GM12872 (cell line): ENCODE measurements at regions not wholly inside any gene's neighbourhood (a gene's known extent, or its start where the extent isn't known, plus 50 kb on each side); places are given as distances from the start of the nearest gene placed in this dataset.

Experiments
- CTCF ChIP-seq: IDR thresholded peaks from 3 replicates; pipeline ENCODE4 v1.5.1; 2011; ENCODE audit warnings: low read depth, mild to moderate bottlenecking, low read length, moderate library complexity; ENCODE audit not compliant: insufficient read depth

GRCh38 chr9:26677965-26678706, 214.5 kb downstream of the CAAP1 start:
- TF ChIP-seq CTCF = no peak

GRCh38 chr9:26675035-26675434, 217.6 kb downstream of the CAAP1 start:
- no peak for TF ChIP-seq CTCF

- TF ChIP-seq CTCF = no peak
Measured at GRCh38 chr9:26673261-26673660, 219.3 kb downstream of the CAAP1 start.

- TF ChIP-seq CTCF = no peak
Measured at GRCh38 chr9:26669701-26670670, 222.6 kb downstream of the CAAP1 start.

- TF ChIP-seq CTCF = no peak
Measured at GRCh38 chr9:26667882-26668281, 224.7 kb downstream of the CAAP1 start.

- no peak for TF ChIP-seq CTCF
Measured at GRCh38 chr9:26665666-26666065, 226.9 kb downstream of the CAAP1 start.

GRCh38 chr9:26662476-26662875, 230.1 kb downstream of the CAAP1 start:
- TF ChIP-seq CTCF = no peak
